ENCODE measurements at regions not wholly inside any gene's neighbourhood (a gene's known extent, or its start where the extent isn't known, plus 50 kb on each side); places are given as distances from the start of the nearest gene placed in this dataset.
"Not testable (repeated sequence)": the region's sequence is repeated elsewhere in the genome, so short reads cannot be mapped to it uniquely, and the experiment has no call there.

DNA sequence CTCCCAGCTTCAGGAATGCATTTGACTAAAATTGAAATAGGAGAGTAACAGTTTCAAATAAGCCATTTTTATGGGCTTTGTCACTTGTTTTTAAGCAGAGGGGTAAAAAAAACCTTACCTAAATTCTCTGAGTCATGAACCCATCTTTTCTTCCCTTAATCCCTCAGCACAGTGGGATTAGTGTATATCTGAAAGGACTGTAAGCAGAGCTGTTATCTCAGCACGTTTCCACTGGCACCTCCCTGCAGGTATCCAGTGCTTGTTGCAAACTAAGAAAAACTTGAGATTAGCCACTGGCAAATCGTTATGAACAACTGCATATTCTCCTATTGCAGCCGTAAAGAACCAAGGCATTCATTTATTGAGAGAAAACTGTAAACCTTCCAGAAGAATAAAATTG lies 872.7 kb downstream of the EFNA5 start:
- H3K27me3 ChIP-seq (ENCODE audit: control insufficient read depth in 1 of 2, insufficient read depth in 2 of 2, low read length in 2 of 2), result no peaks in the 10 kb centered on the region
- H3K4me3 ChIP-seq (ENCODE audit: low read length in 2 of 2), result no peak overlapping the region
- H3K9ac ChIP-seq (ENCODE audit: low read length in 2 of 2), result no peak overlapping the region
- H3K27ac ChIP-seq (ENCODE audit: low read length), result no peak overlapping the region
- H3K36me3 ChIP-seq (ENCODE audit: control insufficient read depth in 2 of 2, insufficient read depth in 2 of 2, low read length in 2 of 2), result no peaks in the 10 kb centered on the region
- H3K4me1 ChIP-seq (ENCODE audit: control insufficient read depth, insufficient read depth, low read length), result no peaks in the 10 kb centered on the region
- H3K9me3 ChIP-seq (ENCODE audit: control insufficient read depth in 2 of 2, low read length in 2 of 2), result no peaks in the 10 kb centered on the region

DNA sequence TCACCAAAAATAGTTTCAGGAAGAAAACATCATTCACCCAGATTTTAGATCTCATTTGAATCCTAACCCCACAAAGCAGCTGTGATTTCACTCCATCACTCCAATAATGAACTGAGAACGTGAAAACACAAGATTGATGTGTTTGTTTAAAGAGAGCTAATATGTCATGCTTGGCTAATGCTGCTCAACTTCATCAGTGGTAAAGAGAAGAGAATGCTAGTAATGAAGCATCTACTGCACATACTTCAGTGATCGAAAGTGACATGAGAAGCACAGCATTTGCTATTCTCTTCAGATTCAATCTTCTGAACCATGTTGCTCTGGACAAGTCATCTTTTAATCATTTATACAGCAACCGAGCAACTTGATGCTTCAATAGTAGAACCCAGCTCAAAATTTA lies 874.7 kb downstream of the EFNA5 start:
- H3K9me3 ChIP-seq (ENCODE audit: control insufficient read depth in 2 of 2, low read length in 2 of 2), result no peaks in the 10 kb centered on the region
- no peak overlapping the region for H3K4me3 ChIP-seq (ENCODE audit: low read length in 2 of 2)
- H3K9ac ChIP-seq (ENCODE audit: low read length in 2 of 2), result no peak overlapping the region
- no peaks in the 10 kb centered on the region for H3K27me3 ChIP-seq (ENCODE audit: control insufficient read depth in 1 of 2, insufficient read depth in 2 of 2, low read length in 2 of 2)
- H3K27ac ChIP-seq (ENCODE audit: low read length), result no peak overlapping the region
- no peaks in the 10 kb centered on the region for H3K36me3 ChIP-seq (ENCODE audit: control insufficient read depth in 2 of 2, insufficient read depth in 2 of 2, low read length in 2 of 2)
- H3K4me1 ChIP-seq (ENCODE audit: control insufficient read depth, insufficient read depth, low read length), result no peaks in the 10 kb centered on the region

DNA sequence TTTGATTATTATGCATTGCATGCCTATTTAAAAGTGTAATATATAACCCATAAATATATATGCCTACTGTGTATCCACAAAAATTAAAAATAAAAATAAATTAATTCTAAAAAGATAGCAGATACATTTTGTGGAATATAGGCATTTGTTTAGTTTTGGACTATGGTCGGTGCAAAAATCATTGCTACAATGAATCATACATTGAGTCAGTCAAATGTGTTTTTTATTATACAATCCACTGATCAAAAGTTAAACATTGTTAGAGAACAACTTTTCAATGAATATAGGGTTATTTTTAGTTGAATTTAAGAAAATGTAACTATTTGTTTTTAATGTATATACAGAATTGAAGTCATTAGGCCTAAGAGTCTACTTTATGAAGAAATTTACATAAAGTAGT lies 885.9 kb downstream of the EFNA5 start:
- Histone ChIP-seq H3K36me3 (ENCODE audit: control insufficient read depth in 2 of 2, insufficient read depth in 2 of 2, low read length in 2 of 2) (no peaks in the 10 kb centered on the region), H3K4me1 (ENCODE audit: control insufficient read depth, insufficient read depth, low read length) (no peaks in the 10 kb centered on the region), H3K4me3 (ENCODE audit: low read length in 2 of 2) (no peak overlapping the region), H3K9ac (ENCODE audit: low read length in 2 of 2) (no peak overlapping the region), H3K27ac (ENCODE audit: low read length) (no peak overlapping the region), H3K9me3 (ENCODE audit: control insufficient read depth in 2 of 2, low read length in 2 of 2) (no peaks in the 10 kb centered on the region), H3K27me3 (ENCODE audit: control insufficient read depth in 1 of 2, insufficient read depth in 2 of 2, low read length in 2 of 2) (no peaks in the 10 kb centered on the region)

DNA sequence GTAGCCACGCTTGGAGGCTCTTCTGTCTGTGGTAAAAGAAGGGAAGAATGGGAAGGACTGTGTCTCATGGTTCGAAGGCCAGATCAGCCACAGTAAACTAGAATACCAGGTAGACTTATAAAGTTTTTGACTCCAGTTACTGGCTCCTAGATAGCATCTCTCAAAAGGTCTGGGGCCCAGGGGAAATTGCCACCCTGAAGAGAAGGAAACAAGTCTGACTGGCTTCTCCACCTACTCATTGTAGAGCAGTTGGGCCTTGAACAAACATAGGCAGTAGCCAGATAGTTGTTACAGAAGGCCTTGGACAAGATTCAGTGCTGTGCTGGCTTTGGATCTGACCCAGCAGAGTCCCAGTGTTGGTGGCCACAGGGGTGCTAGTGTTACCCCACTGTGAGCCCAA lies 890.4 kb downstream of the EFNA5 start:
- H3K4me1 ChIP-seq (ENCODE audit: control insufficient read depth, insufficient read depth, low read length), result no peaks in the 10 kb centered on the region
- H3K9me3 ChIP-seq (ENCODE audit: control insufficient read depth in 2 of 2, low read length in 2 of 2), result no peaks in the 10 kb centered on the region
- H3K27ac ChIP-seq (ENCODE audit: low read length), result no peak overlapping the region
- no peaks in the 10 kb centered on the region for H3K36me3 ChIP-seq (ENCODE audit: control insufficient read depth in 2 of 2, insufficient read depth in 2 of 2, low read length in 2 of 2)
- no peaks in the 10 kb centered on the region for H3K27me3 ChIP-seq (ENCODE audit: control insufficient read depth in 1 of 2, insufficient read depth in 2 of 2, low read length in 2 of 2)
- no peak overlapping the region for H3K4me3 ChIP-seq (ENCODE audit: low read length in 2 of 2)
- no peak overlapping the region for H3K9ac ChIP-seq (ENCODE audit: low read length in 2 of 2)

DNA sequence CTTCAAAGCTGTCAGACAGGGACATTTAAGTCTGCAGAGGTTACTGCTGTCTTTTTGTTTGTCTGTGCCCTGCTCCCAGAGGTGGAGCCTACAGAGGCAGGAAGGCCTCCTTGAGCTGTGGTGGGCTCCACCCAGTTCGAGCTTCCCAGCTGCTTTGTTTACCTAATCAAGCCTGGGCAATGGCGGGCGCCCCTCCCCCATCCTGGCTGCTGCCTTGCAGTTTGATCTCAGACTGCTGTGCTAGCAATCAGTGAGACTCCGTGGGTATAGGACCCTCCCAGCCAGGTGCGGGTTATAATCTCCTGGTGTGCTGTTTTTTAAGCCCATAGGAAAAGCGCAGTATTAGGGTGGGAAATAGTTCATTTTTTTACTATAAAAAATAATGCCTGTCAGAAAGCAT lies 894.2 kb downstream of the EFNA5 start:
- H3K4me3 ChIP-seq (ENCODE audit: low read length in 2 of 2); H3K27me3 ChIP-seq (ENCODE audit: control insufficient read depth in 1 of 2, insufficient read depth in 2 of 2, low read length in 2 of 2); H3K27ac ChIP-seq (ENCODE audit: low read length); H3K4me1 ChIP-seq (ENCODE audit: control insufficient read depth, insufficient read depth, low read length); H3K9me3 ChIP-seq (ENCODE audit: control insufficient read depth in 2 of 2, low read length in 2 of 2); H3K9ac ChIP-seq (ENCODE audit: low read length in 2 of 2); H3K36me3 ChIP-seq (ENCODE audit: control insufficient read depth in 2 of 2, insufficient read depth in 2 of 2, low read length in 2 of 2): not testable (repeated sequence)

DNA sequence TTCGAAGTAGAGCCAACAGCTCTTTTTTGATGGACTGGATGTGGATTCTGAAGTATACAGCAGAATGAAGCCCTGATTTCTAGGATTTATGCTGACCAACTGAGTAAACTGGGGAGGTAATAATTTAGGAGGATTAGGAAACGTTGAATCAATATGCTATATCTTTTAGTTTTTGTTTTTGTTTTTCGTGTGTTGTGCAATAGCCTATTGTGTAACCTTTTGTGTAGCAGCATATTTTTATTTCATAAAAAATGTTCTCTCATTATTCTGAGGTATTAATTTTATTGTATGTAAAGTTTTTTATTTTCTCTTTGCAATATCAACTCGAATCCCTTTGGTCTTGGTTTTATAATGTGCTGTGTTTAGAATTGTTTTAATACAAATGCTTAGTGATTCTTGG lies 902.3 kb downstream of the EFNA5 start:
- Histone ChIP-seq H3K9me3 (ENCODE audit: control insufficient read depth in 2 of 2, low read length in 2 of 2) (no peaks in the 10 kb centered on the region), H3K27me3 (ENCODE audit: control insufficient read depth in 1 of 2, insufficient read depth in 2 of 2, low read length in 2 of 2) (no peaks in the 10 kb centered on the region), H3K27ac (ENCODE audit: low read length) (no peak overlapping the region)

DNA sequence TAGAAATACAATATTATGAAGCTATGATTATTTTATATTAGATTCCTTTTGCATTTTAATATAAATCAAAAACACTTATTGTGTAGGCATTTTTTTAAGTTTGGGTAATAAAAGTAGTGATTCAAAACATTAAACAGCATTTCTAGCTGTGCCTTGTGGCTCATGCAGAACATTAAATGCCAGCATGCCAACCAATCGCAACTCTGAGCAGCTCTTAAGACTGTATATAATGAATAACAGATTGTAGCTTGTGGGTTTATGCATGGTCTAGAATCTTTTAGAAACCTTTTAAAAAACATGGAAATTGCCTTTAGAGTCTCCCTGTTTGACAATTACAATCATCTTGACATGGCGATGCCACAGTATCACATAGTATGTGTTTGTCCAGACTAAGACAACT lies 903.8 kb downstream of the EFNA5 start:
- no peaks in the 10 kb centered on the region for H3K9me3 ChIP-seq (ENCODE audit: control insufficient read depth in 2 of 2, low read length in 2 of 2)
- H3K9ac ChIP-seq (ENCODE audit: low read length in 2 of 2), result no peak overlapping the region
- no peak overlapping the region for H3K27ac ChIP-seq (ENCODE audit: low read length)
- no peaks in the 10 kb centered on the region for H3K4me1 ChIP-seq (ENCODE audit: control insufficient read depth, insufficient read depth, low read length)
- H3K36me3 ChIP-seq (ENCODE audit: control insufficient read depth in 2 of 2, insufficient read depth in 2 of 2, low read length in 2 of 2), result no peaks in the 10 kb centered on the region
- H3K4me3 ChIP-seq (ENCODE audit: low read length in 2 of 2), result no peak overlapping the region
- no peaks in the 10 kb centered on the region for H3K27me3 ChIP-seq (ENCODE audit: control insufficient read depth in 1 of 2, insufficient read depth in 2 of 2, low read length in 2 of 2)

More for the DNA sequence above, 902.3 kb downstream of the EFNA5 start:
- Histone ChIP-seq H3K4me3 (ENCODE audit: low read length in 2 of 2) (no peak overlapping the region), H3K36me3 (ENCODE audit: control insufficient read depth in 2 of 2, insufficient read depth in 2 of 2, low read length in 2 of 2) (no peaks in the 10 kb centered on the region), H3K9ac (ENCODE audit: low read length in 2 of 2) (no peak overlapping the region), H3K4me1 (ENCODE audit: control insufficient read depth, insufficient read depth, low read length) (no peaks in the 10 kb centered on the region)

DNA sequence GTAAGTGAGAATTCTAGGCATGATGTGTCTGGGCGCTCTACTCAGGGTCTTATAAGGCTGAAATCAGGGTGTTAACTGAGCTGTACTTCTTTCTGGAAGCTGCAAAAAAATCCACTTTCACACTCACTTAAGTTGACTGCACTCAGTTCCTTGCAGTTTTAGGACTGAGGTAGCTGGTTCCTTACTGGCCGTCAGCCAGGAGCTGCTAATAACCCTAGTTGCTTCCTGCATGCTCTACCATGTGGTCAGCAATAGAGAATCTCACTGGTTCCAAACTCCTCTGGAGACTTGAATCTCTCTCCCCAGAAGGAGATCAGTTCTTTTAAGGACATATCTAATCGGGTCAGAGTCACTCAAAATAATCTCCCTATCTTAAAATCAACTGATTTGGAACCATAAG lies 911.2 kb downstream of the EFNA5 start:
- no peaks in the 10 kb centered on the region for H3K9me3 ChIP-seq (ENCODE audit: control insufficient read depth in 2 of 2, low read length in 2 of 2)
- no peak overlapping the region for H3K27ac ChIP-seq (ENCODE audit: low read length)
- no peaks in the 10 kb centered on the region for H3K4me1 ChIP-seq (ENCODE audit: control insufficient read depth, insufficient read depth, low read length)
- H3K27me3 ChIP-seq (ENCODE audit: control insufficient read depth in 1 of 2, insufficient read depth in 2 of 2, low read length in 2 of 2), result no peaks in the 10 kb centered on the region
- no peak overlapping the region for H3K4me3 ChIP-seq (ENCODE audit: low read length in 2 of 2)
- no peaks in the 10 kb centered on the region for H3K36me3 ChIP-seq (ENCODE audit: control insufficient read depth in 2 of 2, insufficient read depth in 2 of 2, low read length in 2 of 2)
- no peak overlapping the region for H3K9ac ChIP-seq (ENCODE audit: low read length in 2 of 2)

DNA sequence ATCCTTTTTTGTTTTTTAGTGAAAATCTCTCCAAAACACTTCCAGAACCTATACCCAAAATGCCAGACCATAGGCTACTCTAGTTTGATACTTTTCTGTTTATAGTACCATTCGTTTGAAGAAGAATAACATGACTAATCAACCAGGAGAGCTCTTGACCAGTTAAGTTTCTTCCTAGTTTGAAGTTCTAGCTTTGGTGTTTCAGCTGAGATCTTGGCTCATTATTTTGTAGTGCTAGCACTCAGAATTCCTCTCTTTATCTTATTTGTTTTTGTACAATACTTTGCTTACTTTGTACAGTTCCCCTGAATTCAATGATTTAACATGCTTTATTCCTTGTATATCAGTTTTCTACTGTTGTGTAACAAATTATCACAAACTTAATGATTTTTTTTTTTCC lies 911.6 kb downstream of the EFNA5 start:
- Histone ChIP-seq H3K27me3 (ENCODE audit: control insufficient read depth in 1 of 2, insufficient read depth in 2 of 2, low read length in 2 of 2) (no peaks in the 10 kb centered on the region), H3K4me1 (ENCODE audit: control insufficient read depth, insufficient read depth, low read length) (no peaks in the 10 kb centered on the region)

DNA sequence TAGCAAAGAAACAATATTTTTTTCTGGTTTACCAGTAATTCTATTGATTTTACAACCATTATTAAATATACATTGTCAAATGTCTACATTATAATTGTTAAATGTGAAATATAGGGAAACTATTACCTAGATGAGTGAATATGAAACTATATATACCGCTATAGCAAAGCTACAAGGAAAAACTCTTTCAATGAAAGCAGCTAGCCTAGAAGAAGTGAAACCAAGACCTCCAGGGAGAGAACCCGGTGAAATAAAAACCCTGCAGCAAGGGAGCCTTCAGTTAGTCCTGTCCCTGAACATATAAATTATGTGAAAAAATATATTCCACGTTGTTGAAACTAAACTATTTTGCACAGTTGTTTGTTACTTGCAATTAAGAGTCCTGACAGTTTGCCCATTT lies 913.1 kb downstream of the EFNA5 start:
- Histone ChIP-seq H3K9ac (ENCODE audit: low read length in 2 of 2) (no peak overlapping the region), H3K4me1 (ENCODE audit: control insufficient read depth, insufficient read depth, low read length) (no peaks in the 10 kb centered on the region), H3K4me3 (ENCODE audit: low read length in 2 of 2) (no peak overlapping the region), H3K27ac (ENCODE audit: low read length) (no peak overlapping the region), H3K27me3 (ENCODE audit: control insufficient read depth in 1 of 2, insufficient read depth in 2 of 2, low read length in 2 of 2) (no peaks in the 10 kb centered on the region), H3K36me3 (ENCODE audit: control insufficient read depth in 2 of 2, insufficient read depth in 2 of 2, low read length in 2 of 2) (no peaks in the 10 kb centered on the region), H3K9me3 (ENCODE audit: control insufficient read depth in 2 of 2, low read length in 2 of 2) (no peaks in the 10 kb centered on the region)

More for the DNA sequence above, 911.6 kb downstream of the EFNA5 start:
- H3K9me3 ChIP-seq (ENCODE audit: control insufficient read depth in 2 of 2, low read length in 2 of 2), result no peaks in the 10 kb centered on the region
- no peak overlapping the region for H3K4me3 ChIP-seq (ENCODE audit: low read length in 2 of 2)
- no peaks in the 10 kb centered on the region for H3K36me3 ChIP-seq (ENCODE audit: control insufficient read depth in 2 of 2, insufficient read depth in 2 of 2, low read length in 2 of 2)
- H3K27ac ChIP-seq (ENCODE audit: low read length), result no peak overlapping the region
- no peak overlapping the region for H3K9ac ChIP-seq (ENCODE audit: low read length in 2 of 2)

DNA sequence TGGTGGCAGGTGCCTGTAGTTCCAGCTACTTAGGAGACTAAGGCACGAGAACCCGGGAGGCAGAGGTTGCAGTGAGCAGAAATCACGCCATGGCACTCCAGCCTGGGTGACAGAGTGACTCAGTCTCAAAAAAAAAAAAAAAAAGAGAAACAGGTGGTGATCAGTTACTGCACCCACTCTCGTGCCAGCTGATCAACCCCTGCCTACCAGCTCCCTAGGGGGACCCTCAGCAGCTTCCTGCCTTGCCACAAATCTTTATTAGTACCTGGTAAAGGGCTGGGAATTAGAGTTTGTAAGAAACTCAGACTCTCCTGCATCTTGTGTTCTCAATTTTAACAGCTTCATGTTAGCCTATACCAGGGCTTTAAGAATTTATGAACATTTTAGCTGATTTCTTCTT lies 914.9 kb downstream of the EFNA5 start:
- Histone ChIP-seq H3K27ac (ENCODE audit: low read length) (no peak overlapping the region), H3K36me3 (ENCODE audit: control insufficient read depth in 2 of 2, insufficient read depth in 2 of 2, low read length in 2 of 2) (no peaks in the 10 kb centered on the region), H3K9ac (ENCODE audit: low read length in 2 of 2) (no peak overlapping the region), H3K27me3 (ENCODE audit: control insufficient read depth in 1 of 2, insufficient read depth in 2 of 2, low read length in 2 of 2) (no peaks in the 10 kb centered on the region), H3K4me3 (ENCODE audit: low read length in 2 of 2) (no peak overlapping the region), H3K4me1 (ENCODE audit: control insufficient read depth, insufficient read depth, low read length) (no peaks in the 10 kb centered on the region), H3K9me3 (ENCODE audit: control insufficient read depth in 2 of 2, low read length in 2 of 2) (no peaks in the 10 kb centered on the region)

DNA sequence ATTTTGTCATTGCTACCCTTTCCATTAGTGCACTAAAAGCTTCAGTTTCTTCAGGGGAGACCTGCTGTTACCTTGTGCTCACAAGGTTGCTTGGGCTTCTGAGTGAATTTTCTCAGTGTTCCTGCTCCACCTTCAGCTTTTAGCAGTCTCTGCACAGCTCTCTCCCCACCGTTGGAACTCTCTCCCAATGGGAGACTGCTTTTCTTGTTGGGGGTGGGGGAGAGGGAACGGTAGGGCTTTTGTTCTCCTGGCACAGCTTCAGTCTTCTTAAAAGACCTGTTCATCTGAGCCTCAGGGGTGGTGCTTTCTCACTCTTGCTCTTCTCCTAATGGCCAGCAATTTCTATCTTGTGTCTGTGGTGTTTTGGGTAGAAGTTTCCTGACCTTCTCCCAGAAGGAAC lies 915.7 kb downstream of the EFNA5 start:
- Histone ChIP-seq H3K4me1 (ENCODE audit: control insufficient read depth, insufficient read depth, low read length) (no peaks in the 10 kb centered on the region), H3K4me3 (ENCODE audit: low read length in 2 of 2) (no peak overlapping the region), H3K27me3 (ENCODE audit: control insufficient read depth in 1 of 2, insufficient read depth in 2 of 2, low read length in 2 of 2) (no peaks in the 10 kb centered on the region), H3K9me3 (ENCODE audit: control insufficient read depth in 2 of 2, low read length in 2 of 2) (no peaks in the 10 kb centered on the region), H3K9ac (ENCODE audit: low read length in 2 of 2) (no peak overlapping the region), H3K27ac (ENCODE audit: low read length) (no peak overlapping the region), H3K36me3 (ENCODE audit: control insufficient read depth in 2 of 2, insufficient read depth in 2 of 2, low read length in 2 of 2) (no peaks in the 10 kb centered on the region)
